ENCODE measurements at regions not wholly inside any gene's neighbourhood (a gene's known extent, or its start where the extent isn't known, plus 50 kb on each side); places are given as distances from the start of the nearest gene placed in this dataset.
"Not testable (repeated sequence)": the region's sequence is repeated elsewhere in the genome, so short reads cannot be mapped to it uniquely, and the experiment has no call there.

- TF ChIP-seq CTCF (IDR thresholded peaks at IDR 0.05; ENCODE audit: control insufficient read depth, extremely low read depth, insufficient read depth), result no peak
- DNase-seq (ENCODE audit: low read depth), result no peak
- H3K4me3 ChIP-seq (ENCODE audit: low read depth, low read length), result no peak overlapping the region
Observed at GRCh38 chr1:96116731-96117130, 604.9 kb upstream of the PTBP2 start.

GRCh38 chr1:96130432-96130831 lies 591.2 kb upstream of the PTBP2 start:
- no peak for TF ChIP-seq CTCF (IDR thresholded peaks at IDR 0.05; ENCODE audit: control insufficient read depth, extremely low read depth, insufficient read depth)
- H3K4me3 ChIP-seq (ENCODE audit: low read depth, low read length), result no peak overlapping the region
- DNase-seq (ENCODE audit: low read depth), result no peak

GRCh38 chr1:96144636-96145035 lies 576.9 kb upstream of the PTBP2 start:
- TF ChIP-seq CTCF (IDR thresholded peaks at IDR 0.05; ENCODE audit: control insufficient read depth, extremely low read depth, insufficient read depth), result no peak
- H3K4me3 ChIP-seq (ENCODE audit: low read depth, low read length), result no peak overlapping the region
- no peak for DNase-seq (ENCODE audit: low read depth)

- no peak overlapping the region for H3K4me3 ChIP-seq (ENCODE audit: low read depth, low read length)
- no peak for TF ChIP-seq CTCF (IDR thresholded peaks at IDR 0.05; ENCODE audit: control insufficient read depth, extremely low read depth, insufficient read depth)
- no peak for DNase-seq (ENCODE audit: low read depth)
Observed at GRCh38 chr1:96145492-96145891, 576.1 kb upstream of the PTBP2 start.

- not testable (repeated sequence) for DNase-seq (ENCODE audit: low read depth)
Observed at GRCh38 chr1:96152957-96153356, 568.6 kb upstream of the PTBP2 start.

GRCh38 chr1:96157101-96157500 lies 564.5 kb upstream of the PTBP2 start:
- TF ChIP-seq CTCF (IDR thresholded peaks at IDR 0.05; ENCODE audit: control insufficient read depth, extremely low read depth, insufficient read depth), result no peak
- no peak overlapping the region for H3K4me3 ChIP-seq (ENCODE audit: low read depth, low read length)
- DNase-seq (ENCODE audit: low read depth), result no peak

More at GRCh38 chr1:96152957-96153356, 568.6 kb upstream of the PTBP2 start:
- not testable (repeated sequence) for H3K4me3 ChIP-seq (ENCODE audit: low read depth, low read length)

GRCh38 chr1:96159379-96159778 lies 562.2 kb upstream of the PTBP2 start:
- TF ChIP-seq CTCF (IDR thresholded peaks at IDR 0.05; ENCODE audit: control insufficient read depth, extremely low read depth, insufficient read depth), result no peak
- no peak for DNase-seq (ENCODE audit: low read depth)
- H3K4me3 ChIP-seq (ENCODE audit: low read depth, low read length), result no peak overlapping the region
